HT1080 (cell line): ENCODE measurements at regions not wholly inside any gene's neighbourhood (a gene's known extent, or its start where the extent isn't known, plus 50 kb on each side); places are given as distances from the start of the nearest gene placed in this dataset.

Experiments used
- DNase-seq: peaks from one replicate; pipeline ENCODE4 v3.0.0-alpha.2; 2015; ENCODE audit warnings: low read depth

GRCh38 chr17:77426676-77427386, 286.1 kb downstream of the SEC14L1 start:
- no peak for DNase-seq

GRCh38 chr17:77427391-77427991, 286.7 kb downstream of the SEC14L1 start:
- peak; percentile 82 for DNase-seq

- no peak for DNase-seq
Measured at GRCh38 chr17:77428020-77428748, 287.4 kb downstream of the SEC14L1 start.

- no peak for DNase-seq
Measured at GRCh38 chr17:77428749-77429368, 288.1 kb downstream of the SEC14L1 start.

GRCh38 chr17:77429369-77429968, 288.7 kb downstream of the SEC14L1 start:
- no peak for DNase-seq

- DNase-seq: peak; percentile 94
Measured at GRCh38 chr17:77429969-77430752, 289.4 kb downstream of the SEC14L1 start.

GRCh38 chr17:77432034-77432661, 291.4 kb downstream of the SEC14L1 start:
- DNase-seq: no peak

- DNase-seq: no peak
Measured at GRCh38 chr17:77432742-77433141, 292.0 kb downstream of the SEC14L1 start.

GRCh38 chr17:77433385-77434135, 292.8 kb downstream of the SEC14L1 start:
- DNase-seq: no peak

- no peak for DNase-seq
Measured at GRCh38 chr17:77434136-77435114, 293.7 kb downstream of the SEC14L1 start.

- DNase-seq: no peak
Measured at GRCh38 chr17:77435272-77436057, 294.7 kb downstream of the SEC14L1 start.

GRCh38 chr17:77436058-77436442, 295.3 kb downstream of the SEC14L1 start:
- DNase-seq: no peak

GRCh38 chr17:77436481-77436880, 295.7 kb downstream of the SEC14L1 start:
- DNase-seq: no peak

GRCh38 chr17:77437017-77437416, 296.2 kb downstream of the SEC14L1 start:
- no peak for DNase-seq

GRCh38 chr17:77437747-77438146, 297.0 kb downstream of the SEC14L1 start:
- no peak for DNase-seq

GRCh38 chr17:77438241-77439188, 297.7 kb downstream of the SEC14L1 start:
- no peak for DNase-seq
